ENCODE measurements at regions not wholly inside any gene's neighbourhood (a gene's known extent, or its start where the extent isn't known, plus 50 kb on each side); places are given as distances from the start of the nearest gene placed in this dataset.

DNA sequence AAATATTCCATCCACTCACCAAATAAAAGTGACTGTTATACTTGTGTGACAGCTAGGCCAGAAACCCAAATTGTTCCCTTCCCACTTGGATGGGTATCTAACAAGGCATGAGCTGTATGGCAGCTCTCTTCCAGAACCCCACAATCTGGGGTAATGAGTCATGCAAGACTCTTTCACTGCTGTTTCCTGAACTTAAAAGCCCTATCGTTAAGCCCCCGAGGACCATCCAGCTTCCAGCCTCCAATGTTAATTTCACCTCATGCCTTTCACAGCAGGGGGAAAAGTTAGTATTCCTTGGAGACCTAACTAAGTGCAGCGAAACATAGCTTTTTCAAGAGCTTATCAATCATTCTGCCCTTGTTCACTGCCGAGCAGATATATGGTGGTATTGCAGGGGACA, 368.6 kb upstream of the HSFY2 start:
- DNase-seq (ENCODE audit: low spot score), result no peak

DNA sequence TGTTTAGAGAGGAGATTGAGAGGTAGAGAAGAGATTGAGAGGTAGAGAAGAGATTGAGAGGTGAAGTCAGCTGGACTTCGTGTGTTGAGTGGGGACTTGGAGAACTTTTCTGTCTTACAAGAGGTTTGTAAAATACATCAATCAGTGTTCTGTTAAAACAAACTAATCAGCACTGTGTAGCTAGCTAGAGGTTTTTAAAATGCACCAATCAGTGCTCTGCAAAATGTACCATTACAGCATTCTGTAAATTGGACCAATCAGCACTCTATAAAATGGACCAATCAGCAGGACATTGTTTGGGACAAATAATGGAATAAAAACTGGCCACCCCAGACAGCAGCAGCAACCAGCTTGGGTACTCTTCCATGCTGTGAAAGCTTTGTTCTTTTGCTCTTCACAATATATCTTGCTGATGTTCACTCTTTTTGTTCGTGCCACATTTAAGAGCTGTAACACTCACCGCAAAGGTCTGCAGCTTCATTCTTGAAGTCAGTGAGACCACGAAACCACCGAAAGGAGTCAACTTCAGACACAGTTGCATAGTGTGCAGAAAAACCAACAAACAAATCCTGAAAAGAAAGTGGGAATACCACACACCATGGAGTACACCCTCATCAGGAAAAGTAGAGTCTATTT, 366.9 kb upstream of the HSFY2 start:
- no peak for DNase-seq (ENCODE audit: low spot score)

DNA sequence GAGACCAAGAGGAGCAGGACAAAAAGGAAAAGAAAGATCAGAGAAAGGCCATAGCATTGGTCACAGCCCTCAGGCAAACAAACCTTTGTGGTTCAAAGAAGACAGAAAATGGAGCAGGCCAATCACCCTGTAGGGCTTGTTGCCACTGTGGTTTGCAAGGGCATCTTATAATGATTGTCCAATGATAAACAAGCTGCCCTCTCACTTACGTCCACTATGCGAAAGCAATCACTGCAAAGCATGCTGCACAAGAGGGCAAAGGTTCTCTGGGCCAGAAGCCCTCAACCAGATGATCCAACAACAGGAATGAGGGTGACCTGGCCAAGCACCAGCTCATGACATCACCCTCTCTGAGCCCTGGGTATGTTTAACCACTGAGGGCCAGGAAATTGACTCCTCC, 360.9 kb upstream of the HSFY2 start:
- DNase-seq (ENCODE audit: low spot score), result no peak

GRCh38 chrY:19130569-19131358, 357.2 kb upstream of the HSFY2 start:
- DNase-seq (ENCODE audit: low spot score), result no peak

DNA sequence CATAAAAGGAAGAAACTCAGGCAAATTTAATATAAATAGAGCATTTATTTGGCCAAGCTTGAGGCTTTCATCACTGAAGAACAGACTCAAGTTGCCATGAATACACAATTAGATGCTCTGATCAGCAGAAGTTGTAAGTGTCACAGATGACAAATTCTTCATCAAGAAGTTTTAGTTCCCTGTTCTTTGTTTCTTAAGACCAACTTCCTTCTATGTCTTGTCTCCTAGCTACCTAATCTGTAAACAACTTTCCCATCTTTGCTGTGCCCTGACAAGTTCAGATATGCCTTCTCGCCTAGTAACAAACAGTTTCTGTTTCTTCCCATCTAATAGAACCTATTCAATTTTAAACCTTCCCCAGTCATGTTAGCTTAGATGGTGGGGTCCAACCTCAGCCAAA, 353.4 kb upstream of the HSFY2 start:
- no peak for DNase-seq (ENCODE audit: low spot score)

- DNase-seq (ENCODE audit: low spot score), result no peak
Observed at GRCh38 chrY:19124609-19125008, 351.1 kb upstream of the HSFY2 start.

DNA sequence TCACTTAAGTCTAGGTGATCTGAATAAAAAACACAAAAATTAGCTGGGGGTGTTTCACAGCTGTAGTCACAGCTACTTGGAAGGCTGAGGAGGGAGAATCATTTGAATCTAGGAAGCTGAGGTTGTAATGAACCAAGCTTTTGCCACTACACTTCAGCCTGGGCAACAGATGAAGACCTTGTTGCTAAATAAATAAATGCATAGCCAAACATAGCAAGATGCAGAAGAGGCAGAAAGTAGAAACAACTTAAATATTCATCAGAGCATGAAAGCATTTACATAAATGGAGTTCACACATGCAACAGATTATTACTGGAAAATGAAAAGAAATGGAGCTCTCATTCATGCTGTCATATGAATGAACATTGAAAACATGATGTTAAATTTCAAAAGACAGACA, 348.9 kb upstream of the HSFY2 start:
- DNase-seq (ENCODE audit: low spot score), result no peak

DNA sequence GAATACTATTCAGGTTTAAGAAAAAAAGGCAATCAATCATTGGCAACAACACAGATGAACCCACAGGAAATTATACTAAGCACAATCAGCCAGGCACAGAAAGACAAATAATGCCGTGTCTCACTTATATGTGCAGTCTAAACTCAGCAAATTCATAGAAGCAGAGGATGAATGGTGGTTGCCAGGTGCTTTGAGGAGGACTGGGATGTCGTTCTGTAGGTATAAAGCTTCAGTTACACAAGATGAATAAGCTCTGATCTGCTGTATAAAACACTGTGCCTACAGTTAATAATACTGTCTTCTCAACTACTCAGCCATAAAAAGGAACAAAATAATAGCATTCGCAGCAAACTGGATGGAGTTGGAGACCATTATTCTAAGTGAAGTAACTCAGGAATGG, 324.8 kb upstream of the HSFY2 start:
- DNase-seq (ENCODE audit: low spot score), result no peak

DNA sequence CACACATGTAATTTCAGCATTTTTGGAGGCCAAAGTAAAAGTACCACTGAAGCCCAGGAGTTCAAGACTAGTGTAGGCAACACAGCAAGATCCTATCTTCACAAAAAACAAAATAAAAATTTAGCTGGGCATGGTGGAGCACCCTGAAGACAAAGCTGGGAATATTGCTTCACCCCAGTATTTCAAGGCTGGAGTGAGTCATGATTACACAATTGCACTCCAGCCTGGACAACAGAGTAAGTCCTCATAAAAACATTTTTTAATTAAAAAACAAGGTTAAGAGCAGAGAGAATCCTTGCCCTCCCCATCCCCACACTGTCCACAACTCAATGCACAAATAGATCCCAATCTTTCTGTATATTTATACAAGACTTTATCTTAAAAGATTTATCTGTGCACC, 321.9 kb upstream of the HSFY2 start:
- peak; percentile 4 for DNase-seq (ENCODE audit: low spot score)

- no peak for DNase-seq (ENCODE audit: low spot score)
Observed at GRCh38 chrY:19083006-19083405, 309.5 kb upstream of the HSFY2 start.

- peak; percentile 49 for DNase-seq (ENCODE audit: low spot score)
Observed at GRCh38 chrY:19077698-19078113, 304.2 kb upstream of the HSFY2 start.

- peak; percentile 63 for DNase-seq (ENCODE audit: low spot score)
Observed at GRCh38 chrY:19076846-19077697, 303.5 kb upstream of the HSFY2 start.

DNA sequence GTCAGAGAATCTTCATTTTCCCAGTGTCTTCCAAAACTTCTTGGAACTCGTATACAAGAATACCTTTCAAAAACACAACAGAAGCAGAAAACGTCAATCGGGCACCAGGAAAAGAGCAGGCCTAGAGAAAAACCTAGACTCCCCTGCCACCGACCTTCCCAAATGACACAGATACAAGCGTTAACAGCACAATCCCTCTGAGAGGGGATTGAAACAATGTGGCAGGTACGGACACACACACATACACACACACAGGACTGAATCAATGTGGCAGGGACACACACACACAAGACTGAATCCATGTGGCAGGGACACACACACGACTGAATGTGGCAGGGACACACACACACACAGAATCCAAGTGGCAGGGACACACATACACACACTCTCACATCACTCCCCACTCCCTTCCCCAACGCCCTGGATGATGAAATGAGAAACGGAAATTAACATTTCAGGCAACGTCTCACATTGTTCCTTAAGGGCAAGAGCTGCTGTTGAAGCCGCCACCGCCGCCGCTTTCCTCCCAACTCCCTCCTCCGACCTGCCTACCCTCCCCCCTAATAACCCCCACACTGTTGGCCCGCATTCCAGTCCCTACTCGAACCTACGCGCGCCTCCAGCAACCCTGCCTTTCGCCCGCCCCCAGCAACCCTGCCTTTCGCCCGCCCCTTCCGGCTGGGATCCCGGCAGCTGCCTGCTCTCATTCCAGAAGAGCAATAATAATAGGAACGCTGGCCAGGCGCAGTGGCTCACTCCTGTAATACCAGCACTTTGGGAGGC, 302.1 kb upstream of the HSFY2 start:
- DNase-seq (ENCODE audit: low spot score), result peak; percentile 82

- peak; percentile 9 for DNase-seq (ENCODE audit: low spot score)
Observed at GRCh38 chrY:19067435-19067834, 293.9 kb upstream of the HSFY2 start.

DNA sequence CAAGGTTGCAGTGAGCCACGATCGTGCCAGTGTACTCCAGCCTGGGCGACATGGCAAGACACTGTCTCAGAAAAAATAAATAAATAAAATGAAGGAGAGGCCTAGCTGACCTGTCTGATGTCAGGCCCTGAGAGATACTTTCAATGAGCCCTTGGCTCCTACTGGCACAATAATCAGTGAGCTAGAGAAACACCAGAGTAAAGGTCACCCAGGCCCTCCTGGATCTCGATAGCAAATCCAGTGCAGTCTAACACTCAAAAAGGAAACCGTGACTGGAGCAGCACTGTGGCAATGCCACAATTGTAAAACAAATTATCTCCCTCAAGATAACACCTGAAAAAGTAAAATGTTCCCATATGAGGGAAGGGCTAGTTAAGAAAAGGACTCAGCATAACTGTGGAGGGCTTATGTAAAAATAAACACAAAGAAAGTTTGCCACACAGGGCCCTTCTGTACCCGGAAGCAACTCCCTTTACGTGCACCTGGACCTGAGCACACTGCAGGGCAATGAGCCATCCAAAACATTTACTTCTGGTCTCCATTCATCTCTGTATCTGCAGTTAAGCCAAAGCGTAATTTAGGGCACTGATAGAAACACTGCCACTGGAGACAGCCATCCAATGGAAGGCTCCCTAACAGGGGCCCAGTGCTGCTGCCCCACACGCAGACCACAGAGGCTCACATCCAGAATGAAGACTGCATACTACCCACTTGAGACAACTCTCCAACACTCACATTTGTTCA, 293.1 kb upstream of the HSFY2 start:
- no peak for DNase-seq (ENCODE audit: low spot score)

- no peak for DNase-seq (ENCODE audit: low spot score)
Observed at GRCh38 chrY:19065119-19065518, 291.6 kb upstream of the HSFY2 start.

- DNase-seq (ENCODE audit: low spot score), result peak; percentile 18
Observed at GRCh38 chrY:19059733-19060132, 286.2 kb upstream of the HSFY2 start.

DNA sequence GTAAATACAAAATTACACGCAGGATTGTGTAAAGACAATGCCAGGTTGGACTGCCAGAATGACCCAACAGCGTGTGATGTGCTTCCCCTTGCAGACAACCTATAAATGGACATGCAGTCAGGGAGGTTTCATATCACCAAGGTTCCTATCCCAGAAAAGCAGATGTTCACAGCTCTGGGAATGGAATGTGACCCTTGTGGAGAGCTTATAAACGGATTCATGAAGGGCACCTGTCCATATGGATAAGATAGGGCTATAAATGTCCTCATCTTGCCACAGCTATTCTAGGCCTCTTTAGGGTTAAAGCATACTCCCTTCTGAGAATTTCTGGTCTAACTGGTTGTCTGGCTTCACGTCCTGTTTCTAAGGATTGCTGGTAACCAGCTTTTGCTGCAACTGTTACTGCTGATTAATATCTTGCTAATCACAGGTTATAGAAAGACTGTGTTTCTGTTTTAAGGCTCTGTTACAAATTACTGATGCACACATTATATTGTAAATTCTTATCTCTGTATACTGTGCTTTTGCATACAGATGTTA, 285.4 kb upstream of the HSFY2 start:
- DNase-seq (ENCODE audit: low spot score), result no peak

DNA sequence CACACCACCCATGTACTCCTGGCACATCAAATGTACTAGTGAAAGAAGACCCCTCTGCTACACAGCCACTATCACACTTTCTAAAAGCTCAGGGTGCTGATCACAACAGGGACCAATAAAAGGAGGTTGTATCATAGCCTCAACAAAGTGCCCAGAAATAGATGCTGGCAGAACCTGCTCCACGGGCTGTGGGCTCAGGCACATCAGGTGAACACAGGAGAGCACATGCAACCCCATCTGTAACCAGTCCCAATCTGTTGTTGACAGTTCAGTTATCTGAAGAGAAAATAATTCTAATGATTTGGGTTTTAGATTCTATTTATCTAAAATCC, 282.6 kb upstream of the HSFY2 start:
- DNase-seq (ENCODE audit: low spot score), result no peak

DNA sequence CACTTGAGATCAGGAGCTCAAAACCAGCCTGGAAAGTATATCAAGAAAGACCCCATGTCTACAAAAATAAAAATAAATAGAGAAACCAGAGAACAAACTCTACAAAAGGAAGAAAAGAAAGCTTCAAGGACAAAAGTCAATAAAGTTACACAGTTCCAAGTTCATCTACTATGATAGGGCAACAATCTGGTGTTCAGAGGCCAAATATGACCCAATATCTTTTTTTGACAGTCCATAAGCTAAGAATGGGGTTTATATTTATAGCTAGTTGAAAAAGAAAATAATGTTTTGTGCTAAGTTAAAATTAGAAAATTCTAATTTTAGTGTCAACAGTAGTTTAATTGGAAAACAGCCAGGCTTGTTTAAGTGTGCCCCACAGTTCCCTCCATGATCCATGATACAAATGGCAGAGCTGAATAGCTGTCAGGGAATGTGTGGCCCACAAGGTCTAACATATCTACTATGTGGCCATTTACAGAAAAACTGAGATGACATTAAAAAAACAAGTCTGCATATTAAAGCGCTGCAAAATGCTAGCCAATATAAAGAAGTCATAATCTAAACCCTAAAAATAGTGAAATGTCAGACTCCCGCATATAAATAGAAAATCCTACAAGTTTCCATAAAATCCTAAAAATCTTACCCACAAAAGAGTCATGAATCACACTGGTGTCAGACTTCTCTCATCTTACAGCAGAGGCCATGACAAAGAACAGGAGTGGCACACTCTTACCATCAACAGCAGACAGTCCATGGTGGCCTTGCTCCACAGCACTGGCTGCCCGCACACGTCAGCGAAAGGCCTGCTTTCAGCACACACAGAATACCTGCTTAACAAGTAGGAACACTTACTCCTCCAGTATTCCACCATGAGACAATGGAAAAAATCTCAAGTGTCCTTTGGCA, 281.9 kb upstream of the HSFY2 start:
- DNase-seq (ENCODE audit: low spot score), result no peak
